HG03520 (cell line): ENCODE measurements at regions not wholly inside any gene's neighbourhood (a gene's known extent, or its start where the extent isn't known, plus 50 kb on each side); places are given as distances from the start of the nearest gene placed in this dataset.

ENCODE experiments used
- ATAC-seq: cut with Tn5 transposase; IDR thresholded peaks from one replicate; pipeline ENCODE4 v1.9.1; 2021; ENCODE audit warnings: mild to moderate bottlenecking, moderate library complexity; ENCODE audit not compliant: unreplicated experiment

GRCh38 chr13:62613819-62614218 lies 1198.2 kb upstream of the PCDH20 start:
- no peak for ATAC-seq

- no peak for ATAC-seq
Measured at GRCh38 chr13:62611343-62611742, 1195.7 kb upstream of the PCDH20 start.

- no peak for ATAC-seq
Measured at GRCh38 chr13:62598708-62599107, 1183.1 kb upstream of the PCDH20 start.

- no peak for ATAC-seq
Measured at GRCh38 chr13:62595976-62596375, 1180.3 kb upstream of the PCDH20 start.

GRCh38 chr13:62593804-62594203 lies 1178.2 kb upstream of the PCDH20 start:
- no peak for ATAC-seq

GRCh38 chr13:62583466-62583865 lies 1167.8 kb upstream of the PCDH20 start:
- ATAC-seq: no peak

GRCh38 chr13:62578402-62578801 lies 1162.8 kb upstream of the PCDH20 start:
- ATAC-seq: no peak

GRCh38 chr13:62564770-62565169 lies 1149.1 kb upstream of the PCDH20 start:
- ATAC-seq: no peak

GRCh38 chr13:62563251-62563650 lies 1147.6 kb upstream of the PCDH20 start:
- ATAC-seq: no peak

- ATAC-seq: no peak
Measured at GRCh38 chr13:62556978-62557377, 1141.3 kb upstream of the PCDH20 start.

GRCh38 chr13:62551588-62551987 lies 1135.9 kb upstream of the PCDH20 start:
- ATAC-seq: no peak

GRCh38 chr13:62544928-62545327 lies 1129.3 kb upstream of the PCDH20 start:
- ATAC-seq: no peak

GRCh38 chr13:62537593-62537992 lies 1121.9 kb upstream of the PCDH20 start:
- ATAC-seq: no peak

- no peak for ATAC-seq
Measured at GRCh38 chr13:62525652-62526051, 1110.0 kb upstream of the PCDH20 start.

GRCh38 chr13:62524498-62524897 lies 1108.8 kb upstream of the PCDH20 start:
- no peak for ATAC-seq

- ATAC-seq: peak; percentile 85
Measured at GRCh38 chr13:62524061-62524460, 1108.4 kb upstream of the PCDH20 start.

GRCh38 chr13:62512194-62513141 lies 1096.8 kb upstream of the PCDH20 start:
- ATAC-seq: peak; percentile 86

- ATAC-seq: peak; percentile 39
Measured at GRCh38 chr13:62510906-62511655, 1095.4 kb upstream of the PCDH20 start.

- ATAC-seq: no peak
Measured at GRCh38 chr13:62502588-62502987, 1086.9 kb upstream of the PCDH20 start.

GRCh38 chr13:62489731-62490130 lies 1074.1 kb upstream of the PCDH20 start:
- no peak for ATAC-seq

GRCh38 chr13:62483774-62484173 lies 1068.1 kb upstream of the PCDH20 start:
- ATAC-seq: no peak

- ATAC-seq: no peak
Measured at GRCh38 chr13:62482351-62482750, 1066.7 kb upstream of the PCDH20 start.
